ENCODE measurements at regions not wholly inside any gene's neighbourhood (a gene's known extent, or its start where the extent isn't known, plus 50 kb on each side); places are given as distances from the start of the nearest gene placed in this dataset.

DNA sequence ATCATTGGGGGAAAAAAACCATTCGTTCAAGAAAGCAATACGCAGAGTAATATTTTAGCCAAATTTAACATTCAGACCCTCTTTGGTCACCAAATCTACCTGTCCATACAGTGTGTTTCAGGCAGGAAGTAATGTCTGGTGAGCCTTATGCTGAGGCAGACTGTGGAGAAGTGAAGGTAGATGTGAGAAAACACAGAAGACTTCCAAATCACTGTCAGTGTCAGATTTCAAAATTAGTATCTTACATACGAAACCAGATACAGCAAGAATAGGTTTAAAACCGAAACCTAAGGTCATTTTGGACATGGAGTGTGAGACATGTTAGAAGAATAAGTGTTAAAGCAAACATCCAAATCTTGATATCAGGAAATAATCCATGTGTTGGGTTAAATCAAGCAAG, 664.5 kb upstream of the HTR2C start:
- no peak overlapping the region for H3K9ac ChIP-seq (ENCODE audit: insufficient read depth in 1 of 2, low read depth in 2 of 2, low read length in 2 of 2)
- no peaks in the 10 kb centered on the region for H3K27me3 ChIP-seq (ENCODE audit: control insufficient read depth in 2 of 2, insufficient read depth in 2 of 2, low read length in 2 of 2)
- no peaks in the 10 kb centered on the region for H4K20me1 ChIP-seq (replicated peaks; ENCODE audit: control insufficient read depth, insufficient read depth, low read length)
- intact Hi-C loops (cut with micrococcal nuclease), result no loop called here
- FAIRE-seq (no peak), ATAC-seq (no peak), DNase-seq (ENCODE audit: extremely low read depth in 1 of 4, low spot score in 3 of 4) (no peak)
- H3K4me3 ChIP-seq, result no peak overlapping the region
- H3K4me2 ChIP-seq (ENCODE audit: insufficient read depth, low read length), result no peak overlapping the region
- no peaks in the 10 kb centered on the region for H3K36me3 ChIP-seq (ENCODE audit: control insufficient read depth, insufficient read depth, low read length)
- POLR2A ChIA-PET, result no interaction called here
- H2AFZ ChIP-seq (ENCODE audit: low read depth, low read length), result no peak overlapping the region
- 26% methylated on average over 4 of the region's 4 CpGs for WGBS (ENCODE audit: insufficient coverage, low coverage, missing lambda C conversion rate)
- H3K9me1 ChIP-seq (ENCODE audit: control insufficient read depth, insufficient read depth, low read length), result no peaks in the 10 kb centered on the region
- no TSS peak for BruUV-seq (replicated peaks)
- CTCF ChIA-PET (ENCODE audit: low intra/inter-chr PET ratio), result no interaction called here
- H3K27ac ChIP-seq (ENCODE audit: extremely low read depth, low read depth, low read length), result no peak overlapping the region
- TF ChIP-seq, protein P1, sequence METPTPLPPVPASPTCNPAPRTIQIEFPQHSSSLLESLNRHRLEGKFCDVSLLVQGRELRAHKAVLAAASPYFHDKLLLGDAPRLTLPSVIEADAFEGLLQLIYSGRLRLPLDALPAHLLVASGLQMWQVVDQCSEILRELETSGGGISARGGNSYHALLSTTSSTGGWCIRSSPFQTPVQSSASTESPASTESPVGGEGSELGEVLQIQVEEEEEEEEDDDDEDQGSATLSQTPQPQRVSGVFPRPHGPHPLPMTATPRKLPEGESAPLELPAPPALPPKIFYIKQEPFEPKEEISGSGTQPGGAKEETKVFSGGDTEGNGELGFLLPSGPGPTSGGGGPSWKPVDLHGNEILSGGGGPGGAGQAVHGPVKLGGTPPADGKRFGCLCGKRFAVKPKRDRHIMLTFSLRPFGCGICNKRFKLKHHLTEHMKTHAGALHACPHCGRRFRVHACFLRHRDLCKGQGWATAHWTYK (CRISPR knock-in tag; IDR thresholded peaks at IDR 0.05), result no peak
- no peak for TF ChIP-seq SIN3B (IDR thresholded peaks at IDR 0.05; ENCODE audit: low read depth)
- TF ChIP-seq PHB2 (IDR thresholded peaks at IDR 0.05; ENCODE audit: low read depth), result no peak
- no peak for TF ChIP-seq ILF3 (IDR thresholded peaks at IDR 0.05; ENCODE audit: borderline replicate concordance)
- TF ChIP-seq HNRNPK (IDR thresholded peaks at IDR 0.05; ENCODE audit: low read depth, low read length, poor library complexity, severe bottlenecking), result no peak
- no peak for TF ChIP-seq HMGN3 (IDR thresholded peaks at IDR 0.05; ENCODE audit: borderline replicate concordance, extremely low read depth, insufficient read length, low read depth, low read length)
- TF ChIP-seq MECOM (CRISPR knock-in tag; IDR thresholded peaks at IDR 0.05), result no peak
- H3K79me2 ChIP-seq (ENCODE audit: control insufficient read depth, insufficient read depth, low read length), result no peaks in the 10 kb centered on the region
- H3K9me3 ChIP-seq (replicated peaks; ENCODE audit: control insufficient read depth, insufficient read depth, low read depth, low read length), result no peaks in the 10 kb centered on the region
- no peaks in the 10 kb centered on the region for H3K4me1 ChIP-seq (replicated peaks in 1 of 2; ENCODE audit: control insufficient read depth in 2 of 2, insufficient read depth in 2 of 2, low read length in 2 of 2)
- in situ Hi-C loops (cut with MboI), result no loop called here

Measured in K562 (cell line).